ENCODE measurements at regions not wholly inside any gene's neighbourhood (a gene's known extent, or its start where the extent isn't known, plus 50 kb on each side); places are given as distances from the start of the nearest gene placed in this dataset.
"Not testable (repeated sequence)": the region's sequence is repeated elsewhere in the genome, so short reads cannot be mapped to it uniquely, and the experiment has no call there.

DNA sequence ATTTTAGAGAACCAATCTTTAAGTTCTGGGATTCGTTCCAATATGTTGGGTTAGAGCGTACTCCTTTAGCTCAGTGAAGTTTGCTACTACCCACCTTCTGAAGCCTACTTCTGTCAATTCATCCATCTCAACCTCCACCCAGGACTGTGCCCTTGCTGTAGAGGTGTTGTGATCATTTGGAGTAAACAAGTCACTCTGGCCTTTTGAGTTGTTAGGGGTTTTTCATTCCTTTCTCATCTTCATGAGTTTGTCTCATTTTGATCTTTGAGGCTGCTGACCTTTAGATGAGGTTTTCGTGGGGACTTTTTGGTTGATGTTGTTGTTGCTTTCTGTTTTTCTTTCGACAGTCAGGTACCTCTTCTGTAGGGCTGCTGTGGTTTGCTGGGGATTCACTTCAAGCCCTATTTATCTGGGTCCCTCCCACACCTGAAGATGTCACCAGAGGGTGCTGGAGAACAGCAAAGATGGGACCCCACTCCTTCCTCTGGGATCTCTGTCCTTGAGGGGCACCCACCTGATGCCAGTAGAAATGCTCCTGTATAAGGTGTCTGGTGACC, 158.4 kb downstream of the ANKRD36B start:
- H3K27ac ChIP-seq (ENCODE audit: low read depth, low read length, poor library complexity, severe bottlenecking); H3K27me3 ChIP-seq (replicated peaks; ENCODE audit: insufficient read depth, low read depth, low read length, poor library complexity); POLR2A ChIA-PET (ENCODE audit: low non-redundant PET); H3K9me3 ChIP-seq (ENCODE audit: low read depth, low read length, poor library complexity, severe bottlenecking); intact Hi-C loops (cut with micrococcal nuclease; ENCODE audit: unreplicated experiment); BruUV-seq (replicated peaks); H3K4me3 ChIP-seq (ENCODE audit: low read depth, low read length, poor library complexity, severe bottlenecking); CTCF ChIA-PET; H3K36me3 ChIP-seq (ENCODE audit: insufficient read depth, low read length, poor library complexity, severe bottlenecking); H3K4me1 ChIP-seq (ENCODE audit: insufficient read depth, low read length, poor library complexity, severe bottlenecking); DNase-seq (ENCODE audit: low spot score): not testable (repeated sequence)

DNA sequence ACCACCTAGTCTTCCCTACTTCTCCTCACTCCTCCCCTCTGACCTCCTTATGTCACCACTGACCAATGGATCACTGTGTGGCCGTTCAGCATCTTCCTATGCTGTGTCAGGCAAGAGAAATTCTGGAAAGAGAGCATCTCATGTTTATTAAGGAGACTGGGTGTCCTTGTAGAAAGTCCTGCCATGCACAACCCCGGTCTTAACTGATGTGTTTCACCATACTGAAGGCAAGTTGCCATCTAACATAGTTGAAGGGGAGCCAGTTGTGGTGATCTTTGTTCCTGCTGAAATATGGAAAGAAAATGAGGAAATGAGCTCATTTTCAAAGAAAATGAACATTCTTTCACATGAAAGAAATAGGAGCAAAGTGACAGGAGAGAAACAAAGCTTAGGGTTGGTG, 167.3 kb downstream of the ANKRD36B start:
- POLR2A ChIA-PET (ENCODE audit: low non-redundant PET); H3K36me3 ChIP-seq (ENCODE audit: insufficient read depth, low read length, poor library complexity, severe bottlenecking); BruUV-seq (replicated peaks); H3K9me3 ChIP-seq (ENCODE audit: low read depth, low read length, poor library complexity, severe bottlenecking); H3K4me1 ChIP-seq (ENCODE audit: insufficient read depth, low read length, poor library complexity, severe bottlenecking); intact Hi-C loops (cut with micrococcal nuclease; ENCODE audit: unreplicated experiment); H3K27me3 ChIP-seq (replicated peaks; ENCODE audit: insufficient read depth, low read depth, low read length, poor library complexity); H3K27ac ChIP-seq (ENCODE audit: low read depth, low read length, poor library complexity, severe bottlenecking); CTCF ChIA-PET; H3K4me3 ChIP-seq (ENCODE audit: low read depth, low read length, poor library complexity, severe bottlenecking); DNase-seq (ENCODE audit: low spot score): not testable (repeated sequence)

DNA sequence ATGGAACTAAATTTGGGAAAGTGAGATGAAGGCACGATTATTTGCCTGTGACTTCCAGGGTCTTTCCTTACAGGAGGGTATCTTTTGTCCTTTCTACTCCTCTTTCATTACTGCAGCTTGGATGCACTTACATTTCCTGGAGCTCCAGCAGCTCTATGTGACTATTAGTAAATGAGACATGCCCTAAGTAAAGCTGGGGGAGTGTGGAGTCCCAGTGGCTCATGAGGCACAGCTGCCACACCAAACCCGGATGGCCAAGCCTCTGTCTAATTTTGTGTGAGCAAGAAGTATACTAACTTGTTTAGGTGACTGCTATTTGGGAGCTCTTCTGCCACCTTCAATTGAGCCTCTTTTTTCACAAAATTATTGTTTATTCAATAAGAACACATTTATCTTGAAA, 183.3 kb downstream of the ANKRD36B start:
- intact Hi-C loops (cut with micrococcal nuclease; ENCODE audit: unreplicated experiment); BruUV-seq (replicated peaks); H3K27me3 ChIP-seq (replicated peaks; ENCODE audit: insufficient read depth, low read depth, low read length, poor library complexity); H3K4me3 ChIP-seq (ENCODE audit: low read depth, low read length, poor library complexity, severe bottlenecking); H3K9me3 ChIP-seq (ENCODE audit: low read depth, low read length, poor library complexity, severe bottlenecking); DNase-seq (ENCODE audit: low spot score); CTCF ChIA-PET; H3K36me3 ChIP-seq (ENCODE audit: insufficient read depth, low read length, poor library complexity, severe bottlenecking); POLR2A ChIA-PET (ENCODE audit: low non-redundant PET); H3K27ac ChIP-seq (ENCODE audit: low read depth, low read length, poor library complexity, severe bottlenecking); H3K4me1 ChIP-seq (ENCODE audit: insufficient read depth, low read length, poor library complexity, severe bottlenecking): not testable (repeated sequence)

DNA sequence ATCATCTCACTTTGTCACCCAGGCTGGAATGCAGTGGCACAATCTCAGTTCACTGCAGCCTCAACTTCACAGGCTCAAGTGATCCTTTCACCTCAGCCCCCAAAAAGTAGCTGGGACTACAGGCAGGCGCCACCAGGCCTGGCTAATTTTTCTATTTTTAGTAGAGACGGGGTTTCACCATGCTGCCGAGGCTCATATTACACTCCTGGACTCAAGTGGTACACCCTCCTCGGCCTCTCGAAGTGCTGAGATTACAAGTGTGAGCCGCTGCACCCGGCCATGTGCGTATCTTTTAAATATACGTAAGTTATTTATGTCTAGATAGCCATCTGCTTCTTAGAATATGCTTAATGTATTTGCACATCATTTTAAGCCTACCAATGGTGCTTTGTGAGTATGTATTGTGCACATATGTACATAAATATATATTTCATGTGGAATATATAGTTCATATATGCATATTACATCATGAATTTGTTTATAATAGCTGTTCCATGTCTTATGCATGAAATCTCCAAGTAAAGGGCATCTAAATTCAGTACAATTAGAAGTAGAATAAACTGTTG, 184.4 kb downstream of the ANKRD36B start:
- intact Hi-C loops (cut with micrococcal nuclease; ENCODE audit: unreplicated experiment); H3K9me3 ChIP-seq (ENCODE audit: low read depth, low read length, poor library complexity, severe bottlenecking); CTCF ChIA-PET; DNase-seq (ENCODE audit: low spot score); H3K27ac ChIP-seq (ENCODE audit: low read depth, low read length, poor library complexity, severe bottlenecking); H3K27me3 ChIP-seq (replicated peaks; ENCODE audit: insufficient read depth, low read depth, low read length, poor library complexity); BruUV-seq (replicated peaks); H3K36me3 ChIP-seq (ENCODE audit: insufficient read depth, low read length, poor library complexity, severe bottlenecking); POLR2A ChIA-PET (ENCODE audit: low non-redundant PET); H3K4me1 ChIP-seq (ENCODE audit: insufficient read depth, low read length, poor library complexity, severe bottlenecking); H3K4me3 ChIP-seq (ENCODE audit: low read depth, low read length, poor library complexity, severe bottlenecking): not testable (repeated sequence)

DNA sequence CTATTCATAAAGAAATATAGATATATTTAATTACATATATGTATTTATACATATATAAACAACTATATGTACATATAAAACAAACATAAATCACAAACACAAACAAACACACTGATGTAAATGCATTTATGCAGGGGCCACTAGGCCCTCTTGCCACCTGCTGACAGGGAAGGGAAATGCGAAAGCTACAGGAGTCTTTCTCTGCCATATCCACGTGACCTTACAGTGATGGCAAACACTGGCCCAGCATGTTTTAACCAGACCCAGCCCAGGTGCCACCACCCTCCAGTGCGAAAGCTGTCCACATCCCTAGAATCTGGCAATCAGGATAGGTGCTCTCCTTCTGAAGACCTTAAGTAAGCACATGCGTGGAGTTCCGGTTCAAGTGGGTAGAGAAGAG, 187.0 kb downstream of the ANKRD36B start:
- H3K36me3 ChIP-seq (ENCODE audit: insufficient read depth, low read length, poor library complexity, severe bottlenecking); H3K4me1 ChIP-seq (ENCODE audit: insufficient read depth, low read length, poor library complexity, severe bottlenecking); POLR2A ChIA-PET (ENCODE audit: low non-redundant PET); CTCF ChIA-PET; H3K27ac ChIP-seq (ENCODE audit: low read depth, low read length, poor library complexity, severe bottlenecking); H3K9me3 ChIP-seq (ENCODE audit: low read depth, low read length, poor library complexity, severe bottlenecking); DNase-seq (ENCODE audit: low spot score); BruUV-seq (replicated peaks); H3K4me3 ChIP-seq (ENCODE audit: low read depth, low read length, poor library complexity, severe bottlenecking); H3K27me3 ChIP-seq (replicated peaks; ENCODE audit: insufficient read depth, low read depth, low read length, poor library complexity); intact Hi-C loops (cut with micrococcal nuclease; ENCODE audit: unreplicated experiment): not testable (repeated sequence)

DNA sequence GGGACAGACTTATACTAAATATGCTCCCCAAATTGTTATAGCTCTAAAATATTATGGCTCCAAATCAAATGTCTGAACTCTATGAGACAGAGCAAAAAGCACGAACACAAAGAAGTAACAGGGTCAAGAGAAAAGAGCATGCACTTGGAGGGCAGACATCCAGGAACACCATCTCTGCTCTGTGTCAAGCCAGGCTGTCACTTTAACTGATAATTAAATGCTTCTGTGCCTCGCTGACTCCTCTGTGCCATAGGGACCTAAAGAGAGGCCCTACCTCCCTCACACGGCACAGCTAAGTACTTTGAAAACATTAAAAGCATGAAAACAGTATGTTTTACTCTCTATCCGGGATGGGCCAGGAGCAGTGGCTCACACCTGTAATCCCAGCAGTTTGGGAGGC, 194.0 kb downstream of the ANKRD36B start:
- BruUV-seq (replicated peaks); CTCF ChIA-PET; H3K4me3 ChIP-seq (ENCODE audit: low read depth, low read length, poor library complexity, severe bottlenecking); intact Hi-C loops (cut with micrococcal nuclease; ENCODE audit: unreplicated experiment); H3K9me3 ChIP-seq (ENCODE audit: low read depth, low read length, poor library complexity, severe bottlenecking); H3K4me1 ChIP-seq (ENCODE audit: insufficient read depth, low read length, poor library complexity, severe bottlenecking); POLR2A ChIA-PET (ENCODE audit: low non-redundant PET); H3K27me3 ChIP-seq (replicated peaks; ENCODE audit: insufficient read depth, low read depth, low read length, poor library complexity); H3K27ac ChIP-seq (ENCODE audit: low read depth, low read length, poor library complexity, severe bottlenecking); H3K36me3 ChIP-seq (ENCODE audit: insufficient read depth, low read length, poor library complexity, severe bottlenecking); DNase-seq (ENCODE audit: low spot score): not testable (repeated sequence)

DNA sequence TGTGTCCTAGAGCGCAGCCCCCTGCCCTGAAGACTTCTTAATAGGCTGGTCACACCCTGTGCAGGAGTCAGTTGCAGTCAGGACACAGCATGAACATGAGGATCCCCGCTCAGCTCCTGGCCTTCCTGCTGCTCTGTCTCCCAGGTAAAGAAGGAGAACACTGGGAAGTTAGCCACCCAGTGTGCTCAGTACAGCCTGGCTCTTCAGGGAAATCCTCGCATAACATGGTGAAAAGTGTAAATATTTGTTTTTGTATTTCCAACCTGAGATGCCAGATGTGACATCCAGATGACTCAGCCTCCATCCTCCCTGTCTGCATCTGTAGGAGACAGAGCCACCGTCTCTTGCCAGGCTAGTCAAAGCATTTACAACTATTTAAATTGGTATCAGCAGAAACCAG, 203.9 kb downstream of the ANKRD36B start:
- POLR2A ChIA-PET (ENCODE audit: low non-redundant PET); H3K9me3 ChIP-seq (ENCODE audit: low read depth, low read length, poor library complexity, severe bottlenecking); H3K36me3 ChIP-seq (ENCODE audit: insufficient read depth, low read length, poor library complexity, severe bottlenecking); H3K4me3 ChIP-seq (ENCODE audit: low read depth, low read length, poor library complexity, severe bottlenecking); H3K27me3 ChIP-seq (replicated peaks; ENCODE audit: insufficient read depth, low read depth, low read length, poor library complexity); BruUV-seq (replicated peaks); CTCF ChIA-PET; H3K27ac ChIP-seq (ENCODE audit: low read depth, low read length, poor library complexity, severe bottlenecking); DNase-seq (ENCODE audit: low spot score); H3K4me1 ChIP-seq (ENCODE audit: insufficient read depth, low read length, poor library complexity, severe bottlenecking); intact Hi-C loops (cut with micrococcal nuclease; ENCODE audit: unreplicated experiment): not testable (repeated sequence)

DNA sequence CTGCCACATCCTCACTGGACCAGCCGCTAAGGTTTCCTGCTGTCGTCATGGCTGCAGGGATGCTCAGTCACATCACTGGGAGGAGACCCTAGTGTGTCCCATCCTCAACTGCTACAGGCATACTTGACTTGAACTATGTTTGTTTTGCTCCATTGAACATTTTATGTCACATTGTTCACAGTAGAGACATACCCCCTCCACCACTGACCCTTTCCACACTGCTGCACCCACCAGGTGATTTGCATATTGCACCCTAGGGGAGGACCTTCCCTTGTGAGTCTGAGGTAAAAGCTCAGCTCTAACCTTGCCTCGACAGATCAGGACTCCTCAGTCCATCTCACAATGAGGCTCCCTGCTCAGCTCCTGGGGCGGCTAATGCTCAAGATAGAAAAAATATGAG, 213.8 kb downstream of the ANKRD36B start:
- H3K4me3 ChIP-seq (ENCODE audit: low read depth, low read length, poor library complexity, severe bottlenecking); H3K4me1 ChIP-seq (ENCODE audit: insufficient read depth, low read length, poor library complexity, severe bottlenecking); H3K27ac ChIP-seq (ENCODE audit: low read depth, low read length, poor library complexity, severe bottlenecking); H3K9me3 ChIP-seq (ENCODE audit: low read depth, low read length, poor library complexity, severe bottlenecking); POLR2A ChIA-PET (ENCODE audit: low non-redundant PET); H3K36me3 ChIP-seq (ENCODE audit: insufficient read depth, low read length, poor library complexity, severe bottlenecking); CTCF ChIA-PET; DNase-seq (ENCODE audit: low spot score); BruUV-seq (replicated peaks); intact Hi-C loops (cut with micrococcal nuclease; ENCODE audit: unreplicated experiment); H3K27me3 ChIP-seq (replicated peaks; ENCODE audit: insufficient read depth, low read depth, low read length, poor library complexity): not testable (repeated sequence)
